Anterior cingulate cortex (tissue), 58 donors: ENCODE measurements at regions not wholly inside any gene's neighbourhood (a gene's known extent, or its start where the extent isn't known, plus 50 kb on each side); places are given as distances from the start of the nearest gene placed in this dataset.

Source experiments
- DNase-seq, 58 donors: peaks; one replicate each; lab custom pipeline; 2025; lab: John Stamatoyannopoulos, UW

DNA sequence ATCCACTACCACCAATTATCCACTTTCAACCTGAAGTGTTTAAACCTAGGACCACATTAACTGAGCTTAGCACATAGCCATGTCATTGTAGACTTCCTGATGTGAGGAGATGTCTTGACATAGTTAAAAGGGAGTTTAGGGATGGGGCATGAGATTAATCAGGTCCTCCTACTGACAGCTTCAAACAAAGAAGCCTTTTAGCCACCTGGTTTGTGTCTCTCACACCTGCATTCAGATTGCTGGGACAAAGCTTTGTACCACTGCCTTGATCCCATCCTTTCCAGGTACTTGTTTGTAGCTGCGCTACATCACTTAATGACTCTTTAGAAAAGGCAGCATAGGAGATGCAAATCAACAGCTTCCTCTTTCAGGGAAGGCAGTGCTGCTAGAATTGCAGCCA is 340.7 kb upstream of the DDHD1 start:
- DNase-seq = no peak

DNA sequence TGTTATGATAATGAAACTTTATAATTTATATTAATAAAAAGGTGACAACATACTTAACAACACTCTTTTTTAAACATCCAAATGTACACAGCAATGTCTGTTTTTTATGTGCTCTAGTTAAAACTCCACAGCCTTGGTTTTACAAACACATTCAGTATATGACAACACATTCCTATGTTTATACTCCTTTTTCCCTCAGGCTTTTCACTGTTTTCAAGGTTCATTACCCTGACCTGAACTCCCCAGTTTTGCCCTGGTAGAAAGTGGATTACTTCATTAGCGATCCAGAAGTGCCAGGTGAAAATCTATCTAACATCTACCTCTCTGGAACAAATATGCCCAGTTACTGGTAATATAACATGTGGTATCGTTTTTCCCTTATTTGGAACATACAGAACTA is 340.2 kb upstream of the DDHD1 start:
- DNase-seq = no peak

DNA sequence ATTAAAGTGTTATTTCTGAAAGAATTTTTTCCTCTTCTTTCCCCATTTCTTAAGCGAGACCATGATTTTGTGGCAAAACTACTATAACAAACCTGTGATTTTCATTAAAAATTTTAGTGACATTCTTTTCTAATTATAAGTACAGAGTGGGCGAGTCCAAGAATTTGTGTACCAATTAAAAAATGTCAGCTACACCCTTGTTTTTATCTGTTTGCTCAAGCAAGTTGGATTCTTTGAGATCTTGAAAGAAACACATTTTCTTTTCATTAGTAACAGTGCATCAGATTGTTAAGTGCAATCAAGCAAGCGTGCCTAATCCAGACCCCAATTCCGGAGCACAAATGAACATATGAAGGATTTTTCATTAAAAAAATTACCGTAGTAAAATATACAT is 338.8 kb upstream of the DDHD1 start:
- DNase-seq = no peak

DNA sequence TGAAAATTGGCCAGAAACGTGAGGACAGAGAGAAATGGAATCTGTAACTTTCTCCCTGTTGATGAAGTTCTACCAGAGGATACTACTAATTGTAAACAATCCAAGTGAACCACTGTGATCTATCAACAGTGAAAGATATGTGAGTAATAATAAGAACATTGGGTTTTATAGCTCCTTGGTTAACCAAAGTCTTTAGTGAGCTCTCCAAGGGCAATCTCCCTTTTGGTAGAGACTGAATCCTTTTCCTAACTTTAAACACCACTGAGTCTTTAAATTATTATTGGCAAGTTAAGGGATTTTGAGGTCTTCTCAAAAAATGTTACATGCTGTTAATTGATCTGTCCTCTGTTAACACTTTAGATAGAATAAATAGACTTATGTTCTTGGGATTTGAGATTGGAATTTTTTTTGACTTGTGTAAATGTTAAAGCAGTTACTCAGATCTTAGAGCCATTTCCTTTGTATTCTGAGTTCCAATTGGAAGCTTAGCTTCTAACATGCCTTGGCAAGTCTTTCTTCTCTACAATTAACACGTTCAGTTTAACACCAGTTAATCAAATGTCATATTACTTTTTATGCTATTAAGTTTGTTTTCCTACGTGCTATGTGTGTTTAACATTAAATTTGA is 338.2 kb upstream of the DDHD1 start:
- DNase-seq = no peak

DNA sequence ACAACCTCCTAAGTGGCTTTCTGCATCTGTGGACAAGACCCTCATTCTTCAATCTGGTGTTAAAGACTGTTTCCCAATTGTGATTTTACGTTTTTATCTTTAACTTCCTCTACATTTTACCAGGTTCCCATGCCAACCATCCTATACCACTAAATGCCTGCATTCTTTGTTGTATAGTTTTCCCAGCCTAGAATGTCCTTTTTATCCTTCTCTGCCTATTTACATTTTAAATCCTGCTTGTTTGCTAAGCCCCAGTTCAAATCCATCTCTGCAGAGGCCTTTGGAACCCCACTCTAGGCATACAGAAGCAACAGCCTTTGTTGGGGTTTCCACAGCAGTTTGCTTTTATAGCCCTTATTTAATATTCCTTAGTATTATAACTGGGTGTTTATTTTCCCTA is 325.1 kb upstream of the DDHD1 start:
- DNase-seq = no peak

DNA sequence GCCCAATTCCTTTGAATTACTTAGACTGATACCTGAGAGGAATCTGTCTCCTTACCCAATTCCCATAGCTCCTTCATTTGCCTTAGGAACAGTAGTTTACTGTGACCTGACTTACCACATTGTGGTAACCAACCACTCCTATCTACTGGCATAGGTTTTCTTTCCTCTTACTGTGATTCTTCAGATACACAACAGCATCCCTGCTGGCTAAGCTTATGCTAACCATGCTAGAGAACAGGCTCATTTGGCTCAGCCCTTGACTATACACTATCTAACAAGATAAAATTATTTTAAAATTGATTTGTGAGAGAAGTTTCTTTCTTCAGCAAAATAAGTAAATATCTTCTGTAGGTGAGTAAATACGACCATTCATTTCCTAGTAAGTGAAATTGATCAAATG is 320.4 kb upstream of the DDHD1 start:
- DNase-seq = no peak

DNA sequence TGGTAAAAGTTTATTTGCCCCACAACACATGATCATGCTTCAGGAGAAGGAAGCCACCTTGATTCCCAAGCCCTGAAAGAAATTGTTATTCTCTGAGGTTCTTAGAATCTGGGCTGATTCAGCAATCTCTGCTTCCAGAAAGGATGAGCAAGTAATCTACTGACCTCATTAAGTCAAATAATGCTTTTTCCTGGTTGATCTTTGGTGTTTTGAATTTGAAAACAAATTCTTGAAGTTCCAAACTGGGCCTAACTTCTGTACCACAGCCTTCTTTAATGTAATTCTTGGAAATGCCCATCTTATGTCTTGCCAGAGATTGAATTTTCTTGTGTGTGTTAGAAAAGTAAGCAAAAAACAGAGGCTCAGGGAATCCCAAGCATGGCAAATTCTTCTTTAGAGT is 319.2 kb upstream of the DDHD1 start:
- no peak for DNase-seq

DNA sequence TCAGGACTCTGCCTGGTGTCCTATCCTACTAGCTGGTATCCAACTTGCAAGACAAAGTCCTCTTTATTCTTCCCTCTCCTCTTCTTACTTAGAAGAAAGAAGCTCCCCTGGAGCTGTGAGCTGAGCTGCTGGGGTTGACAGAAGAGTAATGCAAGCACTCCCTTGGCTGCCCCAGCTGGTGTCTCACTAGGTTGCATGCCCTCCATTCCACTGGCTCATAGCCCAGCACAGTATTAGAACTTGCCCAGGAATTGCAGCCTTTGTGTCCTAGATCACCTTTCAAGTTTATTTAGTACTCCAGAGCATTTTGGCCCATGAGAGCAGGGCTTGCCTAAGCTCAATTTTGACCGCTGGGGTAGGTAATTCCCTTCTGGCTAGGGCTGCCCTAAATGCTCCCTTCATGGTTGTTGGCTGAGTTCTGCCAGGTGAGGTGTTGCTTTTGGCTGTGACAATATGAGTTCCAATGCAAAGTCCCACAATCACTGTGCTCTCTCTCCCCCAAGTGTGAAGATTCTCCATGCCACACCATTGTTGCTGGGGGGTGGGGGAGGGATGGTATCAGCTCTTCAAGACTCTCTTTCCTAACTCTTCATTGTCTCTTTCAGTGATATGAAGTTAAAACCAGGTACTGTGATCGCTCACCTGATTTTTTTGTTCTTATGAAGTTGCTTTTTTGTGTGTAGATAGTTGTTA is 317.4 kb upstream of the DDHD1 start:
- DNase-seq = peak in 1 of 58 donors; percentile 1

DNA sequence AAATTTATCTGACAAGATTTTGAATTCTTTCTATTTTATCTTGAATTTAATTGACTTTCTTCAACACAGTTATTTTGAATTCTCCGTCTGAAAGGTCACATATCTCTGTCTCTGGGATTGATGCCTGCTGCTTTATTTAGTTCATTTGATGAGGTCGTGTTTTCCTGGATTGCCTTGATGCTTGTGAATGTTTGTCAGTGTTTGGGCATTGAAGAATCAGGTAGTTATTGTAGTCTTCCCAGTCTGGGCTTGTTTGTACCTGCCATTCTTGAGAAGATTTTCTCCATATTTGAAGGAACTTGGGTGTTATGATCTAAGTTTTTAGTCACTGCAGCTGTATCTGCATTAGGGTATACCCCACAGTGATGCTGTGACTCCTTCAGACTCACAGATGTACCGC is 315.8 kb upstream of the DDHD1 start:
- DNase-seq = no peak

DNA sequence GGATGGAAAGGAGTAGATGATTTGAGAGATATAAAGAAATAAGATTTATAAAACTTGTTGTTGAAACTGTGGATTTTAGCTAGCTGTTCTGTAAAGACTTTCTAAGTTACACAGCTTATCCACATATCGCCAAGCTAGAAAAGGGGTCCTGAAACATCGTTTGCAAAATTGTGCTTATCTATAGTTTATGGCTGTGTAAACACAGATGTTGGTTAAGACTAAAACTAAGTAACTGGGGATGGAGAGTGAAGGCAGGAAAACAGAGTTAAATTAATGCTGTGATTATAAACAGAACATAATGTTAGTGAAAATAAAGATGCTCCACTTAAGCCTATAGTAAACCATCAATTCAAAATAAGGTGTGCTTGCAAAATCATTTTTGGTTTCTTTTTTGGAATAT is 311.3 kb upstream of the DDHD1 start:
- DNase-seq = no peak

DNA sequence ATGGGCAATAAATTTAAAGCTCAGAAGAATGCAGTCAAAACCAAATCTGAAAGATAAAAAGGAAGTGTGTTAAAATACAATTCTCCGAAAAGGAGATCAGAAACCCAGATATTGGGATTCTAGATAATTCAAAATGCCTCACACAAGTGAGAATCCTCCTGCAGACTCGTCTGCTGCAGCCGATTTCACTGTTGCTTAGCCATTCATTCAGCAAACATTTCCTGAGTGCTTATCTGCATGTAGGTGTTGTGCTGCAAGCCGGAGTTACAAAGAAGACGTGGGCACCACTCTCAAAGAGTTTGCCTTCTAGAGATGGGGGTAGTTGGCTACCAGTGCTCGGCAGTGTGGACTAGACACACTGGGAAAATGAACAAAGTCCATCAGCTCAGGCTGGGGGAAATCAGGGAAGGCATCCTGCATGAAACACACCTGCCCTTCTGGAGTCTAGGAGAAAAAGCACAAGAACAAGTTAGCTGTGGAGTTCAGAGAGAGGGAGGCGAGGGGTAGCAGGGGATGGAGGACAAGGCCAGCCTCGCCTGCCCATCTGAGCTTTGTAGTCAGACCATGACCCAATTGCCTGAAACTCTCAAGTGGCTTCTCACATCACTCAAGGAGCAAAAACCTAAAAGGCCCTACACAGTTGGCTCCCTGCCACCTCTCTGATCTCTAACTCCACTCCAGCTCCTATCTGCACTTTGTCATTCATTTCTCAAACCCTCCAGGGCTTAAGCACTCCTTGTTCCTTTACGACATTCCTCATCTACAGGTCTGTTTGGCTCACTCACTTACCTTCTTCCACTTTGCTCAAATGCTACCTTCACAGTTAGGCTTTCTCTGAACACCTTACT is 310.0 kb upstream of the DDHD1 start:
- no peak for DNase-seq

DNA sequence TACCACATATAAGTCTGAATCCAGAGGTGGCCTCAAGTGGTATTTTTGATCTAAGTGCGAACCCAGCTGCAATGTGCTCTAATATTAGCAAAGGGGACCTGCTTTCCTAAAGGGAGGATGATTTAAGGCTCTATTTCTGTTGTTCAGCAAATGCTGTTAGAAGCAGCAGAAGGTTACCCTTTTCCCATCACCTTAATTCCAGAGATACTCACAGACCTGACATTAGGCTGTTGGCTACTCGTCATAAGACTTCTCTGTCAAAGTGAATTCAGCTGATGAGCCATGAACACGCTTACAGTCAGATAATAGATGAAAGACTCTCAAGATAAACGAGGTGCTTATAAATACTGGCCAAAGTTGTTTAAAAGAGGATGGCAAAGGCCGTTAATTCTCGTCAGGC is 308.7 kb upstream of the DDHD1 start:
- no peak for DNase-seq

DNA sequence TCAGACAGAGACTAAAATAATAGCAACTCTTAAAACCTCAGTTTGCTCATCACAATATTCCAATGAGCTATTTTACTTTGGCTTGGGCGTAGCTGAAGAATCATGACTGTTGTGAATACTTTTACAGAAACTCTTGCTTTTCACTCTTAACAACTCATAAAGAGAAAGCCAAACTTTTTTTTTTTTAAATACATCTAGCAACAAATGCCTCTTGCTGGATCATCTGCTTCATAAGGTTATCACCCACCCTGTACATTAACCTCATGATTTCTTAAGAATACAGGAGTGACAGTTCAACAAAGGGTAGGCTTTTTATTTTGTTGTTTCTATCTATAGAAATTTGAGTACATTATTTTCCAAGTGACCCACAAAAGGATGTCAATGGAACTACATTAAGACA is 307.4 kb upstream of the DDHD1 start:
- no peak for DNase-seq

DNA sequence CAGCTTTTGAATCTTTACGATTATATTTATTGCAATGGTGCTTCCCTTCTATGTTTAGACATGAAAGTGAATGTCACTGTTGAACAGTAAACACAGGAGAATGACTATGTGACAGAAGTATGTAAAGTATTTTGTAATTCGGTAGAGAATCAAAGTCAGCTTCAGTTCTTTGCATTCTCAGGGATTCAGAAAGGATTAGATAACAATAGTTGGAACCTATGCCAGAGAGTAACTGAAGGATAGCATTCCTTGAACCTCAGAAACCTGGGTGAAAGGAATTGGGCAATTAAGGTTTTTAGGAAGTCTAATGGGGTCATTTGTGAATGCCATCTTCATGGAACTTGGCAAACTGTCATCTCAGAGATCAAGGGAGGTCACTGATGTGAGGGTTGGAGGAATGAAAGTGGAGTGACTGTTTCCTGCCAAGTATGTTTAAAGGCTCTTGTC is 305.3 kb upstream of the DDHD1 start:
- no peak for DNase-seq

DNA sequence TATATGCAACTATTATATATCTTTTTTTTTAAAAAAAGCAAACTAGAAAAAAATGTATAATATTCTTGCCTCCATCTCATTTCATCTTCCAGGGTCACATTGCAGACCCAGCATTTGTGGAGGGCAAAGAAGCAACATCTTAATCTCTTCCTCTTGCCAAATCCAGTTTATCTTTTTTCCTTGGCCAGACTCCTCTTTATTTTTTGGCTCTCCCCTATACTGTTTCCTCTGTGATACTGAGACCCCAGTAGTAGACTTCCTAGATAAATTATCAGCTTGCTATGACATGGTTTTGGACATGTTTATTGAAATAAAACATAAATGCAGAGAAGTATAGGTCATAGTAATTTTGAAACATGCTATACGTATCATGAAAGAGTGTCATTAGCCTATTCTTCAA is 303.8 kb upstream of the DDHD1 start:
- DNase-seq = no peak

DNA sequence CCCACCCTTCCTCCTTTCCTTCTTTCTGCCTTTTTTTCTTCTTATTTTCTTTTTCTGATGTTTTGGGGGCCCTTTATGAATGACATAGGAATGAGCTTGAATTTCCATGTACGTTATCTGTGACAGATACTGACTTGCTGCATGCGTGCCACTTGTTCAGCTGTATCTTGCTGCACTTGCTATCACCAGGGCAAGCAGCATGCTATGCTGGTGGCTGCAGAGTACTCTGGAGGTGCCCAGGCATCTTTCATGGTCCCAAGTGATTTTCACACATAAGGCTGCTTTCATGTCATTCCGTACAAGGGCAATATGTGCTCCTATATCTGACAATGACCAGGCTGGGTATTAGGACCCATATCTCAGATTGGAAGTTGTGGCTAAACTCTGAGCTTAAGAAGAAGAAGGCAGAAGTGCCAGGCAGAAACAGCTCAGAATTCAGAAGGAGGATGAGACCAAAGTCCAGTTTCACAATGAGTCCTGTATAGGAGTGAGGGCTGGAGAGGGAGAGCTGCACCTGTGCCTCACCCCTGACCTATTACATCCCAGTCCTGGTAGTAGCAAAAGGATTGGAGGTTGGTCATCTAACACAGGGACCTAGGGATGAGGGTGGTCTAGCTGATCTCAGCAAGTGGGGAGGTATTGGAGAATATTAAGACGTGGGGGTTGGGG is 299.0 kb upstream of the DDHD1 start:
- no peak for DNase-seq

DNA sequence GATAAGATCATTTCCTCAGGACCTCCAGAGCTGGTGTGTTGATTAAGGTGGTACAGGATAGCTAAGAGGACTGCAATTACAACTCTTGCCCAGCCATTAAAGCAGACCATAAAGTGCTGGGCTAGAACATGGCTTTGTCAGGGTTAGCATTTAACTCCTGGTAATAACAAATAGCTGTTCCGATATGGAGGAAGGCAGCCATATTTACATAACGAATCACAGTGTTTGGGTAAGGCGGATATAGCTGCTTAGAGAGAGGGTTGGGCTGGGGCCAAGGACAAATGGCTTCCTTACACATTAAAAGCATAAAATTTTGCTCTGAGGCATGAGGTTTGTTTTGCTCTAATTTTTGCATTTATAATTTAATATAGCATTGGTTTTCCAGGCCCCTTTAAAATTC is 297.7 kb upstream of the DDHD1 start:
- no peak for DNase-seq

DNA sequence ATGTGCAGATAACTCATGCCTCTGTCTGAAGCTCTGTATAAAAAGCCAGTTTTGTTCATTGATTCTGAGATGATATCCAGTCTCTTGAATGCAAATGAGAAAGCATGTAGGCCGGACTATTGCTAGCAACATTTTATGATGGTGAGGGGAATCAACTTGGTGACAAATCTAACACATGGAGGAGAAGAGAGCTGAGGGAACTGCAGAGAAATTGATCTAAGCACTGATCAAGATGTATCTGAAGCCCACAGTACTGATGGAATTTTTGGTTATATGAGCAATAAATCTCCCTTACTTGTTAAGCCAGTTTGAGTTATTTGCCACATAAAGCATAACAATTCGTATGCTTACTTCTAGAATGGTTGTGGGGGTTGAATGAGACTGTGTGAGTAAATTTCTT is 295.6 kb upstream of the DDHD1 start:
- DNase-seq = no peak

DNA sequence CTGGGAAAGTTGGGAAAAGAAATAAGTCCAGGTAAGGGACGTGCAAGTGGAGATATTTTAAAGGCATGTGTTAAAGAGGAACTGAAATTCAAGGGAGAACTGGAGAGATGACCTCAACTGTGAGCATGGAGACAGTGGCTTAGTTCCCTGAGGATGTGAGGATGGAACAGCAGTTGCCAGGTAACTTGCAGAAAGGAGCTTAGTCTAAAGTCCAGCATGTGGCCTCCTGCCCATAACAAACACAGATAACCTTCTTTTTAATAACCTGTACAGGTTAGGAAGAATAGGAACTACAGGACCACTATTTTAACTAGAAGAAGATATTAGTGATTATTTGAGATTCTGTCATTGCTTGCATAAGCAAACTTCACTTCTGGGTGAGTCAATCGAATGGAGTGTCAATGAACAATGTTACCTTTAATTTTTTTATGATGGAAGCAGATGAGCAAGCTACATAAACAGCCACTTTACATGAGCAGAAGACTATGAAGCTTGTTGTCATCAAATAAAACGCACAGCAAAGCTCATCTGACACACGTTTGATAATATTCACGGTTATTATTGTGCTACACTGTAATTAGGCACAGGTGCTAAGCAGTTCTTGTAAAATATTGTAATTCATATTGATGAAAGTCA is 291.7 kb upstream of the DDHD1 start:
- DNase-seq = no peak

DNA sequence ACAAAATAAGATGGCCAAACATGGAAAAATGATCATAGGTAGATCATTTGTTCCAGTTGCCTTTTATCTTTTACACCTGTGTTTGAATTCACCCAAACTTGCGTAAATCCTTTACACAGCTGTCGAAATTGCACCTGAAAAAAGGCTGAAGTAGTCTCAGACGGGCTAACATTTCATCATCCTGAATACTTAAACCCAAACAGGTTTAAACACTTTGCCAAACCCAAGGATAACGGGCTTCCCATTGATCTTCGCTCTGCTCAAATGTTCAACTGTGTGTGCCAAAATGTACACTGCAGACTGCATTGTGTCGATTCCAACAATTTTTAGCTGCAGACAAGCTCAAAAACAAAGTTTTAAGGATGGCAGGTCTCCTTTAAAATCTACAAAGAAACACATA is 288.7 kb upstream of the DDHD1 start:
- DNase-seq = no peak

DNA sequence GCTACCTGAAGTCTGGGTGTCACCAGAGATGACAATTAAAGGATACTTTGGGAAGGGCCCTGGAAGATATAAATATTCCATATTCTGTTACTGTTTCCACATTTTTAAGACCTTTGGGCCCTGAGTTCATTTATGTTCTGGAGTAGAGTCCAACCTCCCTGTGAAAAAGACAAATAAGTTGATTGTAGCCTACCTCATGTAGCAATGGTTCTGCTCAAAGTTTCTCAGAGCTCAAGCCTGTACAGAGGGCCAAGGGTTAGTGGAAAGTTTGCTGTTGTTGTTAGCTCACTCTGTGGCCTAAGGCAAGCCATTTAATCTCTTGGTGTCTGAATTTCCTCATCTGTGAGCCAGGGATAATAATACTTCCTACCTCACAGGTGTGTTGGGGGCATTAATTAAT is 284.7 kb upstream of the DDHD1 start:
- DNase-seq = no peak
